IMR-90 (cell line): ENCODE measurements at regions not wholly inside any gene's neighbourhood (a gene's known extent, or its start where the extent isn't known, plus 50 kb on each side); places are given as distances from the start of the nearest gene placed in this dataset.
"Not testable (repeated sequence)": the region's sequence is repeated elsewhere in the genome, so short reads cannot be mapped to it uniquely, and the experiment has no call there.

ENCODE experiments used
- ATAC-seq: fragments of 200-7000 bp; cut with Tn5 transposase; 2 replicates; pipeline ENCODE4 v1.9.1; 2020; ENCODE audit warnings: low read depth, mild to moderate bottlenecking, moderate library complexity
- BruUV-seq: library from RNA; stranded (reverse); fragments of 400-500 nt; replicated peaks from 2 replicates; lab custom pipeline; 2021; lab: Mats Ljungman, UMichigan
- CTCF ChIA-PET: fragments of 300-600 bp; formaldehyde crosslinking; extraction: SDS; loops from one replicate; lab custom pipeline; 2021; ENCODE audit warnings: antibody characterized with exemption; lab: Yijun Ruan, JAX
- POLR2A ChIA-PET: fragments of 300-600 bp; sonication (Branson Sonifier 250); formaldehyde crosslinking; loops from one replicate; lab custom pipeline; 2022; ENCODE audit warnings: antibody characterized with exemption; ENCODE audit not compliant: unreplicated experiment; lab: Charles Lee
- DNase-seq: peaks from one replicate; pipeline ENCODE4 v3.0.0; 2013
- H2AFZ ChIP-seq: replicated peaks from 2 replicates; pipeline ENCODE3; 2013; ENCODE audit warnings: low read length, mild to moderate bottlenecking; ENCODE audit not compliant: poor library complexity
- H2AK5ac ChIP-seq: 2 replicates; pipeline ENCODE4 v1.6.1; 2013; ENCODE audit warnings: low read depth, low read length, inconsistent platforms
- H2AK9ac ChIP-seq: replicated peaks from 2 replicates; pipeline ENCODE3; 2013; ENCODE audit warnings: mild to moderate bottlenecking, low read depth, low read length, moderate library complexity; ENCODE audit not compliant: poor library complexity
- H2BK120ac ChIP-seq: 2 replicates; pipeline ENCODE4 v1.6.1; 2013; ENCODE audit warnings: low read depth, low read length, inconsistent platforms
- H2BK15ac ChIP-seq: 3 replicates; pipeline ENCODE4 v1.6.1; 2013; ENCODE audit warnings: low read depth, low read length, inconsistent platforms
- H2BK20ac ChIP-seq: 2 replicates; pipeline ENCODE4 v1.6.1; 2013; ENCODE audit warnings: low read depth, mild to moderate bottlenecking, inconsistent platforms, low read length, moderate library complexity
- H2BK5ac ChIP-seq: 2 replicates; pipeline ENCODE4 v1.6.1; 2013; ENCODE audit warnings: mild to moderate bottlenecking, low read depth, low read length, inconsistent platforms; ENCODE audit not compliant: poor library complexity, severe bottlenecking
- H3K14ac ChIP-seq: replicated peaks from 2 replicates; pipeline ENCODE4 v1.6.1; 2013; ENCODE audit warnings: low read depth, low read length, inconsistent platforms
- H3K18ac ChIP-seq: 2 replicates; pipeline ENCODE4 v1.6.1; 2013; ENCODE audit warnings: low read depth, low read length, control low read depth
- H3K23ac ChIP-seq: 2 replicates; pipeline ENCODE4 v1.6.1; 2013; ENCODE audit warnings: low read depth, low read length, inconsistent platforms
- H3K27ac ChIP-seq: 2 replicates; pipeline ENCODE4 v1.5.1; 2013; ENCODE audit warnings: mild to moderate bottlenecking, control low read depth, low read length; ENCODE audit not compliant: insufficient read depth
- H3K27me3 ChIP-seq: 2 replicates; pipeline ENCODE4 v1.6.1; 2013; ENCODE audit warnings: low read length; ENCODE audit not compliant: control insufficient read depth, insufficient read depth
- H3K36me3 ChIP-seq: 2 replicates; pipeline ENCODE4 v1.6.1; 2013; ENCODE audit warnings: low read length, mixed read lengths; ENCODE audit not compliant: control insufficient read depth, insufficient read depth
- H3K4ac ChIP-seq: 2 replicates; pipeline ENCODE4 v1.6.1; 2013; ENCODE audit warnings: low read depth, low read length, inconsistent platforms
- H3K4me1 ChIP-seq: 2 replicates; pipeline ENCODE4 v1.6.1; 2013; ENCODE audit warnings: low read length, mixed read lengths; ENCODE audit not compliant: control insufficient read depth, insufficient read depth
- H3K4me2 ChIP-seq: 2 replicates; pipeline ENCODE4 v1.6.1; 2013; ENCODE audit warnings: low read depth, mild to moderate bottlenecking, control low read depth, low read length, moderate library complexity
- H3K4me3 ChIP-seq: 2 replicates; pipeline ENCODE4 v1.5.1; 2013; ENCODE audit warnings: low read depth, mild to moderate bottlenecking, control low read depth, low read length, moderate library complexity; ENCODE audit not compliant: insufficient read depth
- H3K56ac ChIP-seq: 2 replicates; pipeline ENCODE4 v1.6.1; 2013; ENCODE audit warnings: low read length, inconsistent platforms; ENCODE audit not compliant: insufficient read depth; ENCODE audit errors: extremely low read depth
- H3K79me1 ChIP-seq, 2 experiments: 2 replicates each; pipeline ENCODE4 v1.6.1; 2013; ENCODE audit warnings: low read length in 2 of 2, inconsistent platforms in 1 of 2, low read depth in 1 of 2
- H3K9ac ChIP-seq: 2 replicates; pipeline ENCODE4 v1.6.1; 2013; ENCODE audit warnings: low read depth, low read length, control low read depth
- H3K9me1 ChIP-seq: 2 replicates; pipeline ENCODE4 v1.6.1; 2013; ENCODE audit warnings: low read length, inconsistent platforms; ENCODE audit not compliant: insufficient read depth
- H3K9me3 ChIP-seq: 2 replicates; pipeline ENCODE4 v1.6.1; 2013; ENCODE audit warnings: low read length; ENCODE audit not compliant: control insufficient read depth, insufficient read depth
- H4K20me1 ChIP-seq: 2 replicates; pipeline ENCODE4 v1.6.1; 2013; ENCODE audit warnings: low read length, inconsistent platforms; ENCODE audit not compliant: insufficient read depth
- H4K5ac ChIP-seq: 2 replicates; pipeline ENCODE4 v1.6.1; 2013; ENCODE audit warnings: mild to moderate bottlenecking, low read depth, low read length, control low read depth
- H4K8ac ChIP-seq, 2 experiments: 2 replicates each; pipeline ENCODE4 v1.6.1; 2013; ENCODE audit warnings: low read depth in 2 of 2, low read length in 2 of 2, control low read depth in 1 of 2, inconsistent platforms in 1 of 2
- H4K91ac ChIP-seq: 2 replicates; pipeline ENCODE4 v1.6.1; 2013; ENCODE audit warnings: low read depth, low read length, inconsistent platforms; ENCODE audit not compliant: insufficient read depth
- WGBS, 2 experiments: methylation state at CpG; one replicate each; pipeline versions ENCODE4 v1.1.5 to v1.1.7; 2013; ENCODE audit warnings: missing lambda C conversion rate in 2 of 2; ENCODE audit not compliant: insufficient read length in 1 of 2; ENCODE audit errors: extremely low coverage in 2 of 2; 5-methylcytosine and 5-hydroxymethylcytosine counted together
- dilution Hi-C: fragments of 300-500 bp; cut with HindIII; formaldehyde crosslinking; loops from one replicate; pipeline ENCODE4 v1.14.3; 2018; ENCODE audit warnings: low sequenced_read_pairs; ENCODE audit not compliant: unreplicated experiment
- in situ Hi-C: fragments of 300-500 bp; cut with MboI; formaldehyde crosslinking; loops from 3 replicates; pipeline ENCODE4 v1.14.3; 2019; ENCODE audit warnings: low sequenced_read_pairs, inconsistent platforms, mixed read lengths
- intact Hi-C: fragments of 100-400 bp; cut with micrococcal nuclease; formaldehyde crosslinking; loops from 2 replicates; pipeline ENCODE4 v1.10.0; 2022

GRCh38 chr6:67880343-67880742 lies 754.7 kb upstream of the ADGRB3 start:
- WGBS, 2 experiments = no CpG with 5 or more reads among the region's 4 CpGs
- H2AK9ac ChIP-seq, H3K14ac ChIP-seq, H3K56ac ChIP-seq, DNase-seq, H2AFZ ChIP-seq, H3K9me1 ChIP-seq, H4K8ac ChIP-seq, ATAC-seq, H4K91ac ChIP-seq, intact Hi-C loops, H2BK15ac ChIP-seq, H3K9ac ChIP-seq, H3K79me1 ChIP-seq, CTCF ChIA-PET, H3K23ac ChIP-seq, BruUV-seq, H3K4ac ChIP-seq, H3K4me1 ChIP-seq, dilution Hi-C loops, H3K18ac ChIP-seq, H2BK5ac ChIP-seq, H3K4me3 ChIP-seq, H2BK120ac ChIP-seq, H2AK5ac ChIP-seq, H4K5ac ChIP-seq, H4K20me1 ChIP-seq, in situ Hi-C loops, H3K36me3 ChIP-seq, H3K4me2 ChIP-seq, H3K27me3 ChIP-seq, H2BK20ac ChIP-seq, POLR2A ChIA-PET, H3K9me3 ChIP-seq, H3K27ac ChIP-seq: not testable (repeated sequence)

GRCh38 chr6:67879928-67880327 lies 755.2 kb upstream of the ADGRB3 start:
- H3K23ac ChIP-seq, H3K4ac ChIP-seq, H3K18ac ChIP-seq, H2AFZ ChIP-seq, in situ Hi-C loops, H3K56ac ChIP-seq, H2BK15ac ChIP-seq, H3K4me3 ChIP-seq, H4K91ac ChIP-seq, H2BK5ac ChIP-seq, dilution Hi-C loops, H3K9me3 ChIP-seq, intact Hi-C loops, H3K36me3 ChIP-seq, ATAC-seq, POLR2A ChIA-PET, H2BK20ac ChIP-seq, H3K27ac ChIP-seq, H3K4me2 ChIP-seq, H4K20me1 ChIP-seq, H3K27me3 ChIP-seq, H3K9me1 ChIP-seq, DNase-seq, H3K14ac ChIP-seq, H3K9ac ChIP-seq, H2AK5ac ChIP-seq, H2AK9ac ChIP-seq, CTCF ChIA-PET, H2BK120ac ChIP-seq, H3K4me1 ChIP-seq, H3K79me1 ChIP-seq, H4K5ac ChIP-seq, H4K8ac ChIP-seq, BruUV-seq: not testable (repeated sequence)
- no CpG with 5 or more reads among the region's 1 CpG for WGBS, 2 experiments
